Osteoblast (primary cell): ENCODE measurements at regions not wholly inside any gene's neighbourhood (a gene's known extent, or its start where the extent isn't known, plus 50 kb on each side); places are given as distances from the start of the nearest gene placed in this dataset.
"Not testable (repeated sequence)": the region's sequence is repeated elsewhere in the genome, so short reads cannot be mapped to it uniquely, and the experiment has no call there.

ENCODE experiments used
- DNase-seq: peaks from one replicate; pipeline ENCODE4 v3.0.0; 2011; ENCODE audit warnings: low spot score, mixed read lengths; ENCODE audit not compliant: insufficient read length; ENCODE audit errors: missing footprints
- H2AFZ ChIP-seq: 2 replicates; pipeline ENCODE4 v1.6.0; 2011; ENCODE audit warnings: mild to moderate bottlenecking, low read length
- H3K27ac ChIP-seq: 2 replicates; pipeline ENCODE4 v1.5.1; 2011; ENCODE audit warnings: mild to moderate bottlenecking, low read depth, low read length, moderate library complexity
- H3K27me3 ChIP-seq: 2 replicates; pipeline ENCODE4 v1.6.0; 2012; ENCODE audit warnings: mild to moderate bottlenecking, control low read depth, inconsistent platforms, low read length, moderate library complexity; ENCODE audit not compliant: insufficient read depth
- H3K36me3 ChIP-seq: 2 replicates; pipeline ENCODE4 v1.5.1; 2011; ENCODE audit warnings: mild to moderate bottlenecking, low read length, control low read depth, moderate library complexity; ENCODE audit not compliant: insufficient read depth
- H3K4me1 ChIP-seq: 2 replicates; pipeline ENCODE4 v1.5.1; 2011; ENCODE audit warnings: mild to moderate bottlenecking, low read length, control low read depth, moderate library complexity; ENCODE audit not compliant: insufficient read depth
- H3K4me2 ChIP-seq: 2 replicates; pipeline ENCODE4 v1.6.0; 2011; ENCODE audit warnings: mild to moderate bottlenecking, low read length; ENCODE audit not compliant: insufficient read depth
- H3K4me3 ChIP-seq: fragments of 200-600 bp; sonication (generic); 3 replicates; pipeline ENCODE4 v1.5.1; 2012; ENCODE audit warnings: mild to moderate bottlenecking, low read length, inconsistent platforms; ENCODE audit not compliant: insufficient read depth
- H3K79me2 ChIP-seq: 2 replicates; pipeline ENCODE4 v1.6.0; 2012; ENCODE audit warnings: mild to moderate bottlenecking, low read length, control low read depth, inconsistent platforms; ENCODE audit not compliant: insufficient read depth
- H3K9me3 ChIP-seq: 2 replicates; pipeline ENCODE4 v1.5.1; 2011; ENCODE audit warnings: low read depth, low read length, control low read depth
- H4K20me1 ChIP-seq: 2 replicates; pipeline ENCODE4 v1.6.0; 2012; ENCODE audit warnings: mild to moderate bottlenecking, low read length, control low read depth; ENCODE audit not compliant: insufficient read depth
- CTCF ChIP-seq: IDR thresholded peaks from 2 replicates; pipeline ENCODE4 v1.5.1; 2011; ENCODE audit warnings: mild to moderate bottlenecking, low read depth, low read length, moderate library complexity; ENCODE audit errors: extremely low read depth

DNA sequence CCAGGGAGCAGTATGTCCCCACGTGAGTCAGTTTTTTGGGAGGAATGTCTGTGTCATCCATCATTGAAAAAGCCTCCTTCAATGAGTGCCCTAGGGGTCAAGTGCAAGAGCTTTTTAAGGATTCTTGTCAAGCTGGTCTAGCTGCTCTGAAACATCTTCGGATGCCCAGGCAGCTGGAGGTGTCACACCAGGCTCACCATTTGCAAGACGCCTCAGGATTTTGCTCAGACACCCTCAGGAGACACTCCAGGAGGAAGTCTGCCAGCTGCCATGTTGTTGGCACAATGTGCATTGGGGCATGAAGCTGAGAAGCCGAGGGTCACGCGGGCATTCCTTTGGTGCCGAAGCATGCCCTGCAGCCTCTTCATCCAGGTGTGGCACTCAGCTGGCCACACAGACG lies 111.1 kb upstream of the S1PR3 start:
- Histone ChIP-seq H3K27me3 (peaks cover 4% of the 10 kb centered on the region), H3K4me2 (no peak overlapping the region), H3K4me3 (no peak overlapping the region), H3K4me1 (no peaks in the 10 kb centered on the region), H3K27ac (no peak overlapping the region), H2AFZ (no peak overlapping the region), H3K36me3 (no peaks in the 10 kb centered on the region), H3K9me3 (no peaks in the 10 kb centered on the region), H4K20me1 (no peaks in the 10 kb centered on the region), H3K79me2 (no peaks in the 10 kb centered on the region)
- DNase-seq = no peak
- no peak for TF ChIP-seq CTCF

DNA sequence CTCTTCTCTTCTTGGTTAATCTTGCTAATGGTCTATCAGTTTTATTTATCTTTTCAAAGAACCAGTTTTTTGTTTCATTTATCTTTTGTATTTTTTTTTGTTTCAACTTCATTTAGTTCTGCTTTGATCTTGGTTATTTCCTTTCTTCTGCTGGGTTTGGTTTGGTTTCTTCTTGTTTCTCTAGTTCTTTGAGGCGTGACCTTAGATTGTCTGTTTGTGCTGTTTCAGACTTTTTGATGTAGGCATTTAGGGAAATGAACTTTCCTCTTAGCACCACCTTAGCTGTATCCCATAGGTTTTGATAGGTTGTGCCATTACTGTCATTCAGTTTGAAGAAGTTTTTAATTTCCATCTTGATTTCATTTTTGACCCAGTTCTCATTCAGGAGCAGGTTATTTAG lies 107.0 kb upstream of the S1PR3 start:
- H3K4me3 ChIP-seq, H3K9me3 ChIP-seq, H3K4me1 ChIP-seq, H3K79me2 ChIP-seq, H3K4me2 ChIP-seq, H2AFZ ChIP-seq, DNase-seq, H4K20me1 ChIP-seq, H3K36me3 ChIP-seq, H3K27ac ChIP-seq, H3K27me3 ChIP-seq: not testable (repeated sequence)

DNA sequence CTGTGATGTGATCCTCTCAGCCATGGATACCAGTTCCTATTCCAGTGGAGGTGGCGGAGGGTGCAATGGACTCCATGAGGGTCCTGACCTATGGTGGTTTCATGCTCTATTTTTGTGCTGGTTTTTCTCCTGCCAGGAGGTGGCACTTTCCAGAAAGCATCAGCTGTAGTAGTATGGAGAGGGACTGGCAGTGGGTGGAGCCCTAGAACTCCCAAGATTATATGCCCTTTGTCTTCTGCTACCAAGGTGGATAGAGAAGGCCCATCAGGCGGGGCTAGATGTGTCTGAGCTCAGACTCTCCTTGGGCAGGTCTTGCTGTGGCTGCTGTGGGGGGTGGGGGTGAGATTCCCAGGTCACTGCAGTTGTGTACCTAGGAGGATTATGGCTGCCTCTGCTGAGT lies 104.5 kb upstream of the S1PR3 start:
- not testable (repeated sequence) for DNase-seq, H3K4me1 ChIP-seq, H3K9me3 ChIP-seq, H3K36me3 ChIP-seq, H2AFZ ChIP-seq, H4K20me1 ChIP-seq, H3K79me2 ChIP-seq, H3K4me2 ChIP-seq, H3K27ac ChIP-seq, H3K27me3 ChIP-seq, H3K4me3 ChIP-seq

DNA sequence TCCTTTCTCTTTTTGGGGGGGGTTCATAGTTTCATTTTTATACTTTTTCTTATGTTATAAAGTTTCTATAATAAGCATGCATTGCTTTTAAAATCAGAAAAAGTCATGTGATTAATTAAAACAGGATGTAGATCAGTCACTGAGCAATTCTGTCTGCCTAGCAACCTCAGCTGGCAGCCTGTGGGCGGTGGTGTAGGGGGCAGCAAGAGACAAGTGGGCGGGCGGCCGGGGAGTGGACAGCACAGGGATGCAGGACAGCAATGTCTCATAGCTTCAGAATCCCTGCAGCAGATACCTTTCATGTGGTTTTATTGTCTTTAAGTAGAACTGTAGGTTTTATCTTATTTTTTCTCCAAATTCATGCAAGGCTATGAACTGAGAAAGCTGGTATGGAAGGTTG lies 101.9 kb upstream of the S1PR3 start:
- H3K27me3 ChIP-seq = no peaks in the 10 kb centered on the region
- no peaks in the 10 kb centered on the region for H4K20me1 ChIP-seq
- H3K79me2 ChIP-seq = no peaks in the 10 kb centered on the region
- H2AFZ ChIP-seq = peak overlapping the region; percentile 25
- no peak overlapping the region for H3K4me3 ChIP-seq
- H3K27ac ChIP-seq = no peak overlapping the region
- H3K36me3 ChIP-seq = no peaks in the 10 kb centered on the region
- TF ChIP-seq CTCF = no peak
- DNase-seq = peak; percentile 27
- H3K4me1 ChIP-seq = peaks cover 7% of the 10 kb centered on the region
- H3K4me2 ChIP-seq = no peak overlapping the region
- H3K9me3 ChIP-seq = no peaks in the 10 kb centered on the region

DNA sequence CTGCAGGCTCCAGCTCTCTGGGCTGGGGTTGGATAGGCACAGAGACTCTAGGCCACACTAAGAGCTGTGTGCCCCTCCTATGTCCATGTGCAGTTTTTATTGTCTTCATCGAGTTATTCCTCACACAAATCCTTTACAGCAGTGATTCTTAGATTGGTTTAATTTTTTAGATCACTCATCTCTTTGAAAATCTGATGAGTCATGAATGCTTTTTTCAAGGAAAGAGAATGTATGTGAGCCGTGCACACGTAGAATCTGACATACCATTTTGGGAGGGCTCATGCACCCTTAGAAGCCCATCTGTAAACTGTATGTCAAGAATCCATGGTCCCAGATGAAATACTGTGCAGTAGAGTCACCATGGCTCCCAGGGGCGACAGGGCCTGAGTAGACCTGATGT lies 100.7 kb upstream of the S1PR3 start:
- H3K79me2 ChIP-seq = no peaks in the 10 kb centered on the region
- H3K4me3 ChIP-seq = no peak overlapping the region
- H3K9me3 ChIP-seq = no peaks in the 10 kb centered on the region
- no peaks in the 10 kb centered on the region for H3K36me3 ChIP-seq
- H3K27me3 ChIP-seq = no peaks in the 10 kb centered on the region
- no peak overlapping the region for H3K4me2 ChIP-seq
- no peaks in the 10 kb centered on the region for H4K20me1 ChIP-seq
- H3K27ac ChIP-seq = no peak overlapping the region
- peak; percentile 63 for DNase-seq
- H3K4me1 ChIP-seq = peaks cover 7% of the 10 kb centered on the region
- TF ChIP-seq CTCF = no peak
- no peak overlapping the region for H2AFZ ChIP-seq
